Head of caudate nucleus (tissue), 42 donors: ENCODE measurements at regions not wholly inside any gene's neighbourhood (a gene's known extent, or its start where the extent isn't known, plus 50 kb on each side); places are given as distances from the start of the nearest gene placed in this dataset.

Experiments used
- DNase-seq, 42 donors: peaks; one replicate each; pipeline versions ENCODE4 v3.0.0 to v3.0.0-alpha.2; 2020 to 2021; ENCODE audit warnings: mixed read lengths in 7 of 42
- intact Hi-C: fragments of 100-400 bp; cut with DNase I; formaldehyde crosslinking; loops from one replicate; pipeline ENCODE4 v1.15.0; 2022

DNA sequence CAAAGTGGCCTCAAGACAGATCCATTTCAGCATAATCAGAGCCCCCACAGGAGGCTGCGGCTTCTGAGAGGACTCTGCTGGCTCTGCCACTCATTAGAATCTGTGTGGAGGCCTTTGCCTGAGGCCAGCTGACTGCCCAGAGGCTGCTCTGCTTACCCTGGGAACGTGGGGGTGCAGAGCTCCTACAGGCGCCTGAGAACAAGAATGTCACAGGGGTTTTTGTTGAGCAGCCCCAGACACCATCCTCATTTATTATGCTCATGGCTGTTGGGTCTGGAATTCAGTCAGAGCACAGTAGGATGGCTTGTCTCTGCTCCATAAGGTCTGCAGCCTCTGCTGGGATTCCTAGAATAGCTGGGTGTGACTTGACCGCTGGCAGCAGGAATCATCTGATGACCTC lies 101.8 kb upstream of the GDF10 start:
- DNase-seq = no peak
- intact Hi-C loops = no loop called here

DNA sequence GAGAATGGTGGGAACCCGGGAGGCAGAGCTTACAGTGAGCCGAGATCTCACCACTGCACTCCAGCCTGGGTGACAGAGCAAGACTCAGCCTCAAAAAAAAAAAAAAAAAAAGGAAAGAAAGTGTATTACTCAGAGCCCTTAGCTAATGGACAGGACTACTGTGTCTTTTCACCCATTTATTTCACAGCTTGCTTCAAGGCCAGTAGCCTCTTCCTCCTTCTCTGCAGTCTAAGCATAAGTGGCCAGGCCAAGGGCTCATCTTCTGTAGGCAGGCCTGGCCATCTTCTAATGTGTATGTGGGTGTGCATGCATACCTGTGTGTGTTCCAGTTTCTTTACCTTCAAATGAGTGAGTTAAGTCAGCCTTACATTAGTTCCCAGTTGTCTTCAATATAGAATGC lies 94.8 kb upstream of the GDF10 start:
- DNase-seq = no peak
- intact Hi-C loops = no loop called here

GRCh38 chr10:47206449-47207280 lies 93.3 kb upstream of the GDF10 start:
- intact Hi-C loops = no loop called here
- DNase-seq = no peak

- no peak for DNase-seq
- intact Hi-C loops = no loop called here
These were observed 92.7 kb upstream of the GDF10 start for GRCh38 chr10:47207281-47207615.

- intact Hi-C loops = no loop called here
- DNase-seq = no peak
These were observed 92.0 kb upstream of the GDF10 start for GRCh38 chr10:47207894-47208469.

- DNase-seq = no peak
- intact Hi-C loops = no loop called here
These were observed 90.5 kb upstream of the GDF10 start for GRCh38 chr10:47209466-47209865.

DNA sequence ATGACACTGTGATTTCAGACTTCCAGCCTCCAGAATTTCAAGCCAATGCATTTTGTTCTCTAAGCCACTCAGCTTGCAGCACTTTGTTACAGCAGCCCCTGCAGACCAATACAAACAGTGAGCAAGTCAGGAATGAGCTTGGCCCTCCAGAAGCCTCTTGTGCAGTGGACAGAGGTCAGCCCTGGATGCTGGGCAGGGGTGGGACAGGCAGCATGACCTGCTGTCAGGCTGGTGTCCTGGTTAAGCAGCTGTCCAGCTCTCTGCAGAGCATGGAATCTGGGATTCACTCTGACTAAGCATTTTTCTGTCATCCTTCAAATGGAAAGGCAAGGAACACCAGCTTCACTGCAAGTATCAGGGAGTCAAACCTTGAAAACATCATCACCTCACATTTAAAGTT lies 85.5 kb upstream of the GDF10 start:
- no peak for DNase-seq
- intact Hi-C loops = no loop called here

DNA sequence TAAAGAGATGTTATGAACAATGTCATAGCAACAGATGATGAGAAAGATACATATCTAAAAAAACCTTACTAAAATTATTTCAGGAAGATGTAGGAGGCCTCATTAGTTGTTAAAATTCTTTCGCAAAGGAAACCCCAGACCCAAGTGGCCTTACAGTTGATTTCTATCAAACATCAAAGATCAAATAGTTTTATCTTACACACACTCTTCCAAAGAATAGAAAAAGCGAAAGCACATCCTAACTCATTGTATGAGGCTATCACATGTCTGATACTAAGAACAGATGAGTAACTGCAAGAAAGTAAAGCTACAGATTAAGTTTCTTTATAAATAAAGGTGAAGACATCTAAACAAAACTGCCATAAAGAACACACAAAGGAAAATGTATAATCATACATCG lies 82.9 kb upstream of the GDF10 start:
- no peak for DNase-seq
- intact Hi-C loops = no loop called here

DNA sequence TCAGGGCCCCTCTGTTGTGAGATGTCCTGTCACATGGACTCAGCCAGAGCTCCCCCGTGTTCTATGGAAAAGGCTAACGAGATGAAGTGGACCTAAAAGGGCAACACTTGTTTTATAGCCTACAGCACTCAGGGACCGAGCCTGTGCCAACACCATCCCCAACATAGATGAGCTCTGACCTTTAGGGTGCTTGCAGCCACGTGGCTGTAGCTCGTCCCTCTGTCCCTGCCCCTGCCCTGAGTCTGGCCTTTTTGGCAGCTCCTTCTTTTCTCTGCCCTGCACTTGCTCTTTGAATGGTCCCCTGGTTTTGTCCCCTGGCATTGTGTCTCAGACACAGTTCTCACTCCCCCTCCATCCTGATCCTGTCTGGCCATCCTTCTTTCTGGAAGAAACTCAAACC lies 81.2 kb upstream of the GDF10 start:
- intact Hi-C loops = no loop called here
- DNase-seq = no peak

DNA sequence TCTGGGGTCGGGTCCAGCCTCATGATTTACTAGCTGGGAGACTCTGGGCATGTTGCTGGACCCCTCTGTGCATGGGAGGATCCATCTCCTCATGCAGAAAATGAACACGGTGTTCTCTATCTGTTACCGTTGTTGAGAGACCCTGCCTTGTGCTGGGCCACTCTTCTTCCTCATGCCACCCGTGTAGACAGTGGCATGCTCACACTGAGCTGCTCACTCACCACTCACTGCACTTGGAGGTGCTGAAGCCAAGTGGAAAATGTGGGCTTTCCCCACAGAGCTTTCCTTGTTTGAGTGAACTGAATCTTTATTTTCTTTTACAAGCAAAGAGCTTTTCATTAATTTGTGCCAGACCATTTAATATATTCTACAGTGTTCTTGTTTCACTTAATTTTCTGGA lies 77.5 kb upstream of the GDF10 start:
- intact Hi-C loops = no loop called here
- DNase-seq = peak in 5 of 42 donors; percentile 5 to 54 (median 17)

GRCh38 chr10:47223236-47223635 lies 76.8 kb upstream of the GDF10 start:
- DNase-seq = no peak
- intact Hi-C loops = no loop called here

GRCh38 chr10:47224546-47225218 lies 75.3 kb upstream of the GDF10 start:
- intact Hi-C loops = no loop called here
- DNase-seq = no peak

GRCh38 chr10:47225219-47225927 lies 74.6 kb upstream of the GDF10 start:
- intact Hi-C loops = no loop called here
- DNase-seq = no peak

DNA sequence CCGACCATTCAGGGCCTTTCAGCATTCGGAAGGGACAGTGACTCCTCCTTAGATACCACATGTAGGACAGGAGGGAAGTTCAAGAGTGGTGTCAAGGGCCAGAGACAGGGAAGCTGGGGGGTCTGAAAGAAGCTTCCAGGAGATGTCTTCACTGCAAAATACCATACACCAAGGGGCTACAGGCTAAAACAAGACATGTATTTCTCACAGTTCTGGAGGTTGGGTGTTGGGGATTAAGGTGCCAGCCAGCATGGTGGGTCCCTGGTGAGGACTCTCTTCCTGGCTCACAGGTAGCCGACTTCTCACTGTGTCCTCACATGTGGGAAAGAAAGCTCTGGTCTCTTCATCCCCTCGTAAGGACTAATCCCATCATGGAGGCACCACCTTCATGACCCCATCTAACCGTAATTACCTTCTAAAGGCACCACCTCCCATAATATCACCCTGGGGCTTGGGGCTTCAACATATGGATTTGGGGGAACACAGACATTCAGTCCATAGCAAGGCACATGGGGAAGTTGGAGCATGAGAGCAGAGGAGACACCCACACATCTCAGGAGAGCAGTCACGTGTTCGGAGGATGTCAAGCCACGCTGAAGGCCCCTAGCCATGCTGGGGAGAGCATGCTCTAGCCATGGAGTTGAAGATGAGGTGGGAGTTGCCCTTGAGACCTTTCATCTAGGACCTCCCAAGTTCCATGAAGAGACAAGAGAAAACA lies 73.9 kb upstream of the GDF10 start:
- intact Hi-C loops = no loop called here
- no peak for DNase-seq

GRCh38 chr10:47230482-47230881 lies 69.5 kb upstream of the GDF10 start:
- DNase-seq = peak in 1 of 42 donors; percentile 25
- intact Hi-C loops = no loop called here

DNA sequence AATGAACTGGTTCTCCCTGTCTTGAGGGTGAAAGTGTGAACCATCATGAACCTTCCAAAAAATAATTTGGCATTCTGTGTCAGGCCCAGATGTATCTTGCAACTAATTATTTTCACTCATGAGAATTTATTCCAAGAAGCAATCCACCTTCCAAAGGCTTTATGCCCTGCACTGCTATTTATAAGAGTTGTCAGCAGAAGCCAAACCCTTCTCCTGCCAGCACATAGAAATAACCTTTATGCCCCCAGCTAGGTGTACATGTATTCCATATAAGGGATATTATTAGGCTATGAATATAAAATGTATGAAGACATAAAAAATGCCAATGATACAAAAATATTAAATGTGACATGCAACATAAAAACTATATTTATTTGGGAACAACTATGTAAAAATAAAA lies 69.0 kb upstream of the GDF10 start:
- intact Hi-C loops = no loop called here

GRCh38 chr10:47231414-47231813 lies 68.6 kb upstream of the GDF10 start:
- no peak for DNase-seq
- intact Hi-C loops = no loop called here

More for the DNA sequence above, 69.0 kb upstream of the GDF10 start:
- DNase-seq = no peak

DNA sequence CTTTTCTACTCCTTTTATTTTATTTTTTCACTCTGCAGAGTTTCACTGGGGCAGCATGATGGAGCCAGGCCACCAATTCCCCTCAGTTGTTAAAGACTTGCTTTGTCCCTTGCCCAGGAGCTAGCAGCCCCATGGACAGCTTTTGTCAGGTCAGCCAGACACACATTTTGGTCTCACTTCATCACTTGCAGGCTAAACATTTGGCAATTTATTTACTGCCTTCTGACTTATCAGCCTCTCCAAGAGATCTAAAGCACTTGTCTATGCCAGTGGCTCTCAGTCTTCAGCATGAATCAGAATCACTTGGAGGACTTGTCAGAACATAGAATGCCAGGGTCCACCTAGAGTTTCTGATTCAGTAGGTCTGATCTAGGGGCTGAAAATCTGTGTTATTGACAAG lies 66.4 kb upstream of the GDF10 start:
- intact Hi-C loops = no loop called here
- no peak for DNase-seq

DNA sequence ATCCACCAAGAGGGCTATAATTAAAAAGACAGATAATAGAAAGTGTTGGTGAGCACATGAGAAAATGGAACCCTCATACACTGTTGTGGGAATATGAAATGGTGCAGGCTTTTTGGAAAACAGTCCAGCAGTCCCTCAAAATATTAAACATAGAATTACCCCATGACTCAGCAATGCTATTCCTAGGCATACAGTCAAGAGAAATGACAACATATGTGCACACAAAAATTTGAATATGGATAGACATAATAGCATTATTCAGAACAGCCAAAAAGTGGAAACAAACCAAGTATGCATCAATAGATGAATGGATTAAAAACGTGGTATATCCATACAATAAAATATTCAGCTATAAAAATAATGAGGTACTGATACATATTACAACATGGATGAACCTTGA lies 64.5 kb upstream of the GDF10 start:
- intact Hi-C loops = no loop called here
- DNase-seq = no peak
